GM21619 (cell line): ENCODE measurements at regions not wholly inside any gene's neighbourhood (a gene's known extent, or its start where the extent isn't known, plus 50 kb on each side); places are given as distances from the start of the nearest gene placed in this dataset.

Source experiments
- ATAC-seq: cut with Tn5 transposase; IDR thresholded peaks from one replicate; pipeline ENCODE4 v1.9.1; 2021; ENCODE audit not compliant: unreplicated experiment

DNA sequence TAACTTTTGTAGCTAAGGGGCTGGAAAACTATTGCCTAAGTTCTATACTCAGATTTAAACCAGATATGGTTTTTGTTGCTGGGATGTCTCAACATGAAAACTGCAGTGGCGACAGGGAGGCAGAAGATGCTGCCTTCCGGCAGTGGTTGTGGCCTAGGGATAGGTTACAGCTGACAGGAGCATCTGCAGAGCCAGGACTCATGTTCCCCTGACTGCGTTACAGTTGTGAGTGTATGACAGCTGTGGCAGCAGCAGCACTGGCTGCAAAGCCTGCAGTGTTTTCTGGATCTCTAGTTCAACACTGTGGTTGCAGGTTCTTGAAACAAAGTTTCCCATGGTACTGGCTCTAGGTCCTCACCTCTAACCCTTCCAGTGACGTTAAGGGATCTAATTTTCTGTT is 498.8 kb upstream of the CDH18 start:
- ATAC-seq: no peak

DNA sequence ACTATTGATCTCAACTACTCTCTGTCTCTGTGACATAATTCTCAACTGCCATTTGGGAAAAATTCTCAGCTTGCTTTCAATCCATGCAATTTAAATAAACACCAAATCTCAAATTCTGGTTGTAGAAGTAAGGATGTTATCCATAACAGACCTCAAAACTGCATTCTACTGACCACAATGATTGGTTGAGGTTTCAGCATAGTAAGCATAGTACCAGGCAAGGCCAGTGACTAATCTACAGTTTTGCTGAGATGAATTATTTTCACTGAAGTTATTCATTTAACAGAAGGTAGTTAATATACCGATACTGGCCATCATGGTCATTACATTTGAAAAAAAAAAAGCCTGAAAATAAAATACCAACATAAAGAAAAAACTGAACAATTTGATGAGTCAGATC is 488.0 kb upstream of the CDH18 start:
- ATAC-seq: no peak

DNA sequence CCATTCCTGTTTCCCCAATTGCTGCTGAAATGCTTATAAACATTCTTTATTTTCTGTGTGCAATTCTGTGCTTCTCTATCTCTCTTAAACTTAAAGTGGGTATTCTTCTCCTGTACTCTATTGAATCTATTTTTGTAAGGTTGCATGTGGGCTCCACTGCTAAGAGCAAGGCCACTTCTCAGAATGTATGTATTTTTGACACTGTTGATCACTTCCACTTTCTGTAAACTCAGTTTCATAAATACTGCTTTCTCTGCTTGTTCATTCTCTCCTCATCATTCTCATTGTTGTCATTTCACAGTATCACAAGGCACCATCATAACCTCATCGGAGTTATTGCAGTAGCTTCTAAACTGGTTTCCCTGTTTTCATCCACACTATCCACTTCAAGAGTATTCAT is 483.0 kb upstream of the CDH18 start:
- ATAC-seq: no peak

DNA sequence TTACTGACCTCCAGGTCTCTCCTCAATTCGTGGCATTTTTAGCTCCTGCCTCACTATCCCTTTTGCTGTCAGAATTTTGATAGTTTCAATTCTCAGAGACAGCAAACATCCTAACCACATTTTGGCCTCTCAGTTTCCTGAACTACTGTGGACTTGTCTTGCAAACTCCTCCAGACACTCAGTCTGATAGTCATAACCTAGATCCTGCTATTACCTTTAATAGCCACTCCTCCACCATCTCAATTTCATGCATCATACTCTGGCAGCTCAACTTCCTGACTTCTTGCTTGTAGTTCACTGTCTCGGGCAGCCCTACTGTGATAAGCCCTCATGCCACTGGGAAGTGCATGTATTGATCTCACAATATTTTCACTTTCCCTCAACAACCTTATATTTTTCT is 481.8 kb upstream of the CDH18 start:
- no peak for ATAC-seq

DNA sequence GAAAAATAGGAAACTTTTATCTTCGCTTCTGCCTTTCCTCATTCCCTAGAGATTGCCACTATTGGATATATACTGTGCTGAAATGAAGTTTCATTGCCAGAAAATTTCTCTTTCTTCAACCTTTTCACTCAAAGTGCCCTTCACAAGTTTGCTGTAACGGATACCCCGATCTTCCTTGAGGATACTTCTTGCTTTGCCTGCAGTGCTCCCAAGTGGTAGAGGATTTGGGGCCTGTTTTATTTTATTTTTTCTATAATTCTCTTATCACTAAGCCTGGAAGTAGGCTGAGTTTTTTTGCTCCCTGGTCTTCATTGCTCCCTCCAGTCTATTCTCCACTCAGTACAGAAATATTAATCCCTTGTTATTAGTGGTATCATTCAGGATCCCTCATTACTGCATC is 481.4 kb upstream of the CDH18 start:
- ATAC-seq: no peak

DNA sequence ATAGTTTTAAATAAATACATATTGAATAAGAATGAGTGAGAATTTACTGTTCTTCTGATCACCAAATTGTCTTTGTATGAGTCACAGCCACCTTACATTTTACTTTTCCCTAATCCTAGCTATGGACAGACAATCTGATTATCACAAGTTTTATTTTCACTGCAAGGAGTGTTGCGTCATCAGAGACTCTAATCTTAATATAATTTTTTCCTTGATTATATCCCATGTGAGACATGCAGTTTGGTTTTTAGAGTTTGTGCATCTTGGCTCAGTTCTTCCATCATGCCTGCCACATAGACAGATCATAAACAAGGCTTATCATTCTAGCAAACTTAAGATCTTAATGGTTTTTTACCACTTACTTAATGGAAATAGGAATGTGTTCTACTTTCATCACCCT is 478.5 kb upstream of the CDH18 start:
- no peak for ATAC-seq

DNA sequence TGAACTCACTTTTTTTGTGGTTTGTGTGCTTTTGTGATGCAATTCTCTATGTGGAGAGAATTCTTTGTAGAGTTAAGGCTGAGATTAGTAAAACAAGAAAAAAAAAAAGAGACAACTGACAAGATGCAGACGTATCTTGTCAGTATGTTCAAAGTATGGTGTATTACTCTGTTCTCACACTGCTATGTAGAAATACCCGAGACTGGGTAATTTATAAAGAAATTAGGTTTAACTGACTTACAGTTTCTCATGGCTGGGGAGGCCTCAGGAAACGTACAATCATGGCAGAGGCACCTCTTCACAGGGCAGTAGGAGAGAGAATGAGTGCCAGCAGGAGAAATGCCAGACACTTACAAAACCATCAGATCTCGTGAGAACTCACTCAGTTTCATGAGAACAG is 475.2 kb upstream of the CDH18 start:
- no peak for ATAC-seq

DNA sequence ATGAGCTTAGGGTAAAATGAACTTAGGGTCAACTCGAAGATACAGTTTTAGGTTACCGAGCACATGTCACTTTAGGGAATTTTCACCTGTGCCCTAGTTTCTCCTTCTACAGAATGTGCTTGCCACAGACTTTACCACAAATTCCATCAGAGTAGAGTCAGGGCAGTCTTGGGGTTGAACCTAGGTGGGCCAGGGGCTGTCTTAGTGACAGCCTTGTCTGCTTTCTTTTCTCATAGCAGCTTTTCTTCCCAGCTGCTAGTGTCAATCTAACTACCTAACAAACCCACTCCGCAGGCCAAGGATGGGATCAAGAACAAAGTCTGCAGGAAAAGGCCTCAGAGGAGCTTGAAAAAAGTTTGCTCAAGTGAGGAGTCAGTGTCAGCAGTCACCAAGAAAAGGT is 458.1 kb upstream of the CDH18 start:
- ATAC-seq: no peak

DNA sequence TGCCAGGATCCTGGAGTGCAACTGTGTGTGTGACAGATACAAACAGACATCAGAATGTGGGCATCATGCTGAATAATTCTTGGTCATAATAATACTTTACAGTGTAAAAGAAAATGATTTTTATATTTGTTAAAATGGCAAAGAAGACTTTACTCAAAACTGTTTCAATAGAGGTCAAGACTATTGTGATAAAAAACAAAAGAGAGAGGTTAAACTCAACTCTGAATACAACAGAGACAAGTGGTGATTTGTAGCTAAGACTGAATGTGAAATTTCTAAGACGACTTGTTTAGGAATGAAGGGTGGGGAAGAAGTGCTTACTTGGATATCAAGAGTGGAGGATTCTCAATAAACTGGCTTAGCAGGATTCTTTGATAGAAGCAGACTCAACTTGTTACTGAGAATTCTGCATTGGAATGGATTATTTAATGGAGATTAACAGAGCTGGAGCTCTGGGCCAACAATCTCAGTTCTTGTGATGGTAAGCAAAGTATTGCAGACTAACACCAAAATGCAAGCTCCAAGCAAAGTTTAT is 457.4 kb upstream of the CDH18 start:
- ATAC-seq: no peak

DNA sequence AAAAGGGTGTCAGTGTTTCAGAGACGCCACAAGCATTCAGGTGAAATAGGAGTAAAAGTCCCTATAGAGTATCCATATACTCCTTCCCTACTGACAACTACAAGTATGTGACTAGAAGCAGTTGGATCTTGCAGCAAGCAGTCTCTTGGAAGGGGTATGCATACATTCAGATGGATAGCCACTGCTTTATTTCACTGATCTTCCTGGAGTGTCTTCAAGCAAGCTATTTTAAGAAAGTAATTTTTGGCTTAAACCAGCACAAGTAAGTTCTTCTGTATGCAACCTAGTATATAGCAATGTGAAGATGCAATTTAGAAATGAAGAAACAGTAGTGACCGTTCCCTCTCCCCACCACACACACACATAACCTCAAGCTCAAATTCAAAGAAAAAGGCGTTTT is 446.8 kb upstream of the CDH18 start:
- no peak for ATAC-seq

DNA sequence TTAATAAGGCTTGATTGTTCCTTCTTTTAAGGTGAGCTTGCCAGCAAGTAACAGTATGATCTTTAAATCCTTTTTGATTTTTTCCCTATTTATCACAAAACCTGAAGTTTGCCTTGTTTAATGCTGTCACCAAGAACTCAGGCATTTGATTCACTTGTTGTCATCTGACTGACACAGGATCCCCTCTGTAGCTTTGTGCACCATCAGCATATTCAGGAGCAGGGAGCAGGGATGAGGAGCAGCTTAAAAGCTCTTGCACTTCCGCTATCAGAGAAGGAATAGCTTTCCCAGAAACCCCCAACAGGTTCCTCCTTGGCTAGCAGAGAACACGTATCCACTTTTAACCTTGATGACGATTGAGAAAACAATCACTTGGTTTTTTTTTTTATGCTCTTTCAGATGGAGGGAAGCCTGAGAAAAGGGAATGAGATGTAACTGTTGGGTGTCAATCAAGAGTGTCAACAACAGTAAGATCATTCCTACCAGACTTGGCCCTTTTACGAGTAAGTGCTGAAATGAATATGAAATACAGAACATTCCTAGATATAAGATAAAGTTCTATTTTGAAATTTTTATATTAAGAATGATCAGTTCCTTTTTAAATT is 433.1 kb upstream of the CDH18 start:
- ATAC-seq: no peak
